ENCODE measurements at regions not wholly inside any gene's neighbourhood (a gene's known extent, or its start where the extent isn't known, plus 50 kb on each side); places are given as distances from the start of the nearest gene placed in this dataset.

DNA sequence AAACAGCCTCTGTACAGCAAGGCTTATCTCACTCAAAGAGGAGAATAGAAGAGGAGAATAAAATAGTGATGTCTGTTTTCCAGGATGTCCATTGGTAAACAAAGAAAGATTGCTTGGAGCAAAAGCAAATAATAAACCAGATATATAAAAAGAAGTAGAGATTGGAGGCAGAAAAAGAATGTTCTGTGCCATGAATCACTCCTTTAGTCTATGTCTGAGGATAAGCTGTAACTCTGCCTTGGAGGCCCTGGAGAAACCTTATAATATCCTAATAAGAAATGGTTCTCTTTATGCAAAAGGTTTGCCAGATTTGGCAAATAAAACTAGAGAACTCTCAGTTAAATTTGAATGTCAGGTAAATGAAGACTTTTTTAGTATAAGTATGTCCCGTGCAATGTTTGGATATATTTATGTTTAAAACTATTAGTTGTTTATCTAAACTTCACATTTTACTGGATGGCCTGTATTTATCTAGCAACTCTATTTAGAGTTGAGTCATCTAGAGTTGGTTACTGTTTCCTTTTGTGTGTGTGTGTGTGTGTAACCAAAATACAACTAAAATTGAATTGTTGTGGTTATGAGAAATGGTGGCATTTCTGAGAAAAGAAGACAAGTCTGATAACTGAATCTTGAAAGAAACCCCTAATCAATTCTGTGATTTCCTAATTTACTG is 510.3 kb upstream of the SETBP1 start:
- no peak for TF ChIP-seq FOXK1 (CRISPR knock-in tag; IDR thresholded peaks at IDR 0.05)
- TF ChIP-seq, protein P1, sequence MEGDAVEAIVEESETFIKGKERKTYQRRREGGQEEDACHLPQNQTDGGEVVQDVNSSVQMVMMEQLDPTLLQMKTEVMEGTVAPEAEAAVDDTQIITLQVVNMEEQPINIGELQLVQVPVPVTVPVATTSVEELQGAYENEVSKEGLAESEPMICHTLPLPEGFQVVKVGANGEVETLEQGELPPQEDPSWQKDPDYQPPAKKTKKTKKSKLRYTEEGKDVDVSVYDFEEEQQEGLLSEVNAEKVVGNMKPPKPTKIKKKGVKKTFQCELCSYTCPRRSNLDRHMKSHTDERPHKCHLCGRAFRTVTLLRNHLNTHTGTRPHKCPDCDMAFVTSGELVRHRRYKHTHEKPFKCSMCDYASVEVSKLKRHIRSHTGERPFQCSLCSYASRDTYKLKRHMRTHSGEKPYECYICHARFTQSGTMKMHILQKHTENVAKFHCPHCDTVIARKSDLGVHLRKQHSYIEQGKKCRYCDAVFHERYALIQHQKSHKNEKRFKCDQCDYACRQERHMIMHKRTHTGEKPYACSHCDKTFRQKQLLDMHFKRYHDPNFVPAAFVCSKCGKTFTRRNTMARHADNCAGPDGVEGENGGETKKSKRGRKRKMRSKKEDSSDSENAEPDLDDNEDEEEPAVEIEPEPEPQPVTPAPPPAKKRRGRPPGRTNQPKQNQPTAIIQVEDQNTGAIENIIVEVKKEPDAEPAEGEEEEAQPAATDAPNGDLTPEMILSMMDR (IDR thresholded peaks at IDR 0.05), result no peak
- TF ChIP-seq, protein P2, sequence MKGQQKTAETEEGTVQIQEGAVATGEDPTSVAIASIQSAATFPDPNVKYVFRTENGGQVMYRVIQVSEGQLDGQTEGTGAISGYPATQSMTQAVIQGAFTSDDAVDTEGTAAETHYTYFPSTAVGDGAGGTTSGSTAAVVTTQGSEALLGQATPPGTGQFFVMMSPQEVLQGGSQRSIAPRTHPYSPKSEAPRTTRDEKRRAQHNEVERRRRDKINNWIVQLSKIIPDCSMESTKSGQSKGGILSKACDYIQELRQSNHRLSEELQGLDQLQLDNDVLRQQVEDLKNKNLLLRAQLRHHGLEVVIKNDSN (CRISPR knock-in tag; IDR thresholded peaks at IDR 0.05), result no peak
- TF ChIP-seq, protein P3, sequence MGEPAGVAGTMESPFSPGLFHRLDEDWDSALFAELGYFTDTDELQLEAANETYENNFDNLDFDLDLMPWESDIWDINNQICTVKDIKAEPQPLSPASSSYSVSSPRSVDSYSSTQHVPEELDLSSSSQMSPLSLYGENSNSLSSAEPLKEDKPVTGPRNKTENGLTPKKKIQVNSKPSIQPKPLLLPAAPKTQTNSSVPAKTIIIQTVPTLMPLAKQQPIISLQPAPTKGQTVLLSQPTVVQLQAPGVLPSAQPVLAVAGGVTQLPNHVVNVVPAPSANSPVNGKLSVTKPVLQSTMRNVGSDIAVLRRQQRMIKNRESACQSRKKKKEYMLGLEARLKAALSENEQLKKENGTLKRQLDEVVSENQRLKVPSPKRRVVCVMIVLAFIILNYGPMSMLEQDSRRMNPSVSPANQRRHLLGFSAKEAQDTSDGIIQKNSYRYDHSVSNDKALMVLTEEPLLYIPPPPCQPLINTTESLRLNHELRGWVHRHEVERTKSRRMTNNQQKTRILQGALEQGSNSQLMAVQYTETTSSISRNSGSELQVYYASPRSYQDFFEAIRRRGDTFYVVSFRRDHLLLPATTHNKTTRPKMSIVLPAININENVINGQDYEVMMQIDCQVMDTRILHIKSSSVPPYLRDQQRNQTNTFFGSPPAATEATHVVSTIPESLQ (CRISPR knock-in tag; IDR thresholded peaks at IDR 0.05), result no peak
- TF ChIP-seq, protein P4, sequence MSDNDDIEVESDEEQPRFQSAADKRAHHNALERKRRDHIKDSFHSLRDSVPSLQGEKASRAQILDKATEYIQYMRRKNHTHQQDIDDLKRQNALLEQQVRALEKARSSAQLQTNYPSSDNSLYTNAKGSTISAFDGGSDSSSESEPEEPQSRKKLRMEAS (CRISPR knock-in tag; IDR thresholded peaks at IDR 0.05), result no peak
- TF ChIP-seq, protein P5, sequence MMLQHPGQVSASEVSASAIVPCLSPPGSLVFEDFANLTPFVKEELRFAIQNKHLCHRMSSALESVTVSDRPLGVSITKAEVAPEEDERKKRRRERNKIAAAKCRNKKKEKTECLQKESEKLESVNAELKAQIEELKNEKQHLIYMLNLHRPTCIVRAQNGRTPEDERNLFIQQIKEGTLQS (CRISPR knock-in tag; conservative IDR thresholded peaks at IDR 0.05), result no peak
- TF ChIP-seq, protein P6, sequence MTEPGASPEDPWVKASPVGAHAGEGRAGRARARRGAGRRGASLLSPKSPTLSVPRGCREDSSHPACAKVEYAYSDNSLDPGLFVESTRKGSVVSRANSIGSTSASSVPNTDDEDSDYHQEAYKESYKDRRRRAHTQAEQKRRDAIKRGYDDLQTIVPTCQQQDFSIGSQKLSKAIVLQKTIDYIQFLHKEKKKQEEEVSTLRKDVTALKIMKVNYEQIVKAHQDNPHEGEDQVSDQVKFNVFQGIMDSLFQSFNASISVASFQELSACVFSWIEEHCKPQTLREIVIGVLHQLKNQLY (CRISPR knock-in tag; IDR thresholded peaks at IDR 0.05), result no peak
- no peak for TF ChIP-seq ATF1 (CRISPR knock-in tag; IDR thresholded peaks at IDR 0.05)
